Suprapubic skin (tissue), 4 donors: ENCODE measurements at regions not wholly inside any gene's neighbourhood (a gene's known extent, or its start where the extent isn't known, plus 50 kb on each side); places are given as distances from the start of the nearest gene placed in this dataset.

ENCODE experiments used
- DNase-seq, 2 donors: peaks; one replicate each; pipeline ENCODE4 v3.0.0-alpha.2; 2019; ENCODE audit warnings: low spot score in 2 of 2
- H3K27ac ChIP-seq: fragments of 200-600 bp; sonication (generic); one replicate; pipeline ENCODE4 v1.5.1; 2019
- H3K27me3 ChIP-seq: fragments of 200-600 bp; sonication (generic); one replicate; pipeline ENCODE4 v1.5.1; 2019
- H3K36me3 ChIP-seq: fragments of 200-600 bp; sonication (generic); one replicate; pipeline ENCODE4 v1.5.1; 2019
- H3K4me1 ChIP-seq: fragments of 200-600 bp; sonication (generic); one replicate; pipeline ENCODE4 v1.5.1; 2019
- H3K4me3 ChIP-seq: fragments of 200-600 bp; sonication (generic); one replicate; pipeline ENCODE4 v1.5.1; 2019; ENCODE audit warnings: mild to moderate bottlenecking
- H3K9me3 ChIP-seq: fragments of 200-600 bp; sonication (generic); one replicate; pipeline ENCODE4 v1.5.1; 2019
- EP300 ChIP-seq: sonication (generic); formaldehyde crosslinking; IDR thresholded peaks from one replicate; pipeline ENCODE4 v1.6.1; 2017; ENCODE audit warnings: antibody characterized with exemption
- POLR2A ChIP-seq, 2 donors: fragments of 450-650 bp; IDR thresholded peaks; one replicate each; pipeline ENCODE4 v1.6.1; 2017; ENCODE audit warnings: antibody characterized with exemption in 2 of 2, mild to moderate bottlenecking in 2 of 2, moderate library complexity in 2 of 2
- POLR2AphosphoS5 ChIP-seq, 3 donors: sonication (generic); formaldehyde crosslinking; IDR thresholded peaks; one replicate each; pipeline ENCODE4 v1.6.1; 2017; ENCODE audit warnings: antibody characterized with exemption in 3 of 3
- WGBS: methylation state at CpG from one replicate; pipeline ENCODE4 v1.1.5; 2018; 5-methylcytosine and 5-hydroxymethylcytosine counted together
- TF ChIP-seq, protein P1 (sequence below), 2 donors: fragments of 200-600 bp in 1 of 2; fragments of 450-650 bp in 1 of 2; sonication (generic) in 1 of 2; IDR thresholded peaks; one replicate each; pipeline ENCODE4 v1.5.1; 2016 to 2019; ENCODE audit warnings: antibody characterized with exemption in 2 of 2, mild to moderate bottlenecking in 1 of 2, moderate library complexity in 1 of 2

DNA sequence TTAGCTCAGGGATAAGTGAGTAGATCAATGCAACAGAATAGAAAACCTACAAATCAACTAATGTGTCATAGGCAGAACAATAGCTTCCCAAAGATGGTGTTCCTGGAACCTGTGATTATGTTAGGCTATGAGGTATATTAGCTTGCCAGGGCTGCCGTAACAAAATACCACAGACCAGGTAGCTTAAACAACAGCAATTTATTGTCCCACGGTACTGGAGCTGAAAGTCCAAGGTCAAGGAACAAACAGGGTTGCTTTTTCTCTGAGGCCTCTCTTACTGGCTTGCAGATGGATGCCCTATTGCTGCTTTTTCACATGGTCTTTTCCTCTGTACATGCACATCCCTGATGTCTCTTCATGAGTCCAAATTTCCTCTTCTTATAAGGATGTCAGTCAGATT, 354.9 kb downstream of the TNS1 start:
- 95% methylated on average over 2 of the region's 2 CpGs for WGBS
- TF ChIP-seq EP300 (no peak), POLR2AphosphoS5 (IDR thresholded peaks at IDR 0.05) (no peak), POLR2A (IDR thresholded peaks at IDR 0.05) (no peak)
- TF ChIP-seq, protein P1, sequence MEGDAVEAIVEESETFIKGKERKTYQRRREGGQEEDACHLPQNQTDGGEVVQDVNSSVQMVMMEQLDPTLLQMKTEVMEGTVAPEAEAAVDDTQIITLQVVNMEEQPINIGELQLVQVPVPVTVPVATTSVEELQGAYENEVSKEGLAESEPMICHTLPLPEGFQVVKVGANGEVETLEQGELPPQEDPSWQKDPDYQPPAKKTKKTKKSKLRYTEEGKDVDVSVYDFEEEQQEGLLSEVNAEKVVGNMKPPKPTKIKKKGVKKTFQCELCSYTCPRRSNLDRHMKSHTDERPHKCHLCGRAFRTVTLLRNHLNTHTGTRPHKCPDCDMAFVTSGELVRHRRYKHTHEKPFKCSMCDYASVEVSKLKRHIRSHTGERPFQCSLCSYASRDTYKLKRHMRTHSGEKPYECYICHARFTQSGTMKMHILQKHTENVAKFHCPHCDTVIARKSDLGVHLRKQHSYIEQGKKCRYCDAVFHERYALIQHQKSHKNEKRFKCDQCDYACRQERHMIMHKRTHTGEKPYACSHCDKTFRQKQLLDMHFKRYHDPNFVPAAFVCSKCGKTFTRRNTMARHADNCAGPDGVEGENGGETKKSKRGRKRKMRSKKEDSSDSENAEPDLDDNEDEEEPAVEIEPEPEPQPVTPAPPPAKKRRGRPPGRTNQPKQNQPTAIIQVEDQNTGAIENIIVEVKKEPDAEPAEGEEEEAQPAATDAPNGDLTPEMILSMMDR (IDR thresholded peaks at IDR 0.05) = no peak
- no peaks in the 10 kb centered on the region for H3K27me3 ChIP-seq
- no peak overlapping the region for H3K27ac ChIP-seq
- peaks cover 19% of the 10 kb centered on the region for H3K4me1 ChIP-seq
- H3K4me3 ChIP-seq = no peak overlapping the region
- no peaks in the 10 kb centered on the region for H3K9me3 ChIP-seq
- DNase-seq = no peak
- H3K36me3 ChIP-seq = no peaks in the 10 kb centered on the region

DNA sequence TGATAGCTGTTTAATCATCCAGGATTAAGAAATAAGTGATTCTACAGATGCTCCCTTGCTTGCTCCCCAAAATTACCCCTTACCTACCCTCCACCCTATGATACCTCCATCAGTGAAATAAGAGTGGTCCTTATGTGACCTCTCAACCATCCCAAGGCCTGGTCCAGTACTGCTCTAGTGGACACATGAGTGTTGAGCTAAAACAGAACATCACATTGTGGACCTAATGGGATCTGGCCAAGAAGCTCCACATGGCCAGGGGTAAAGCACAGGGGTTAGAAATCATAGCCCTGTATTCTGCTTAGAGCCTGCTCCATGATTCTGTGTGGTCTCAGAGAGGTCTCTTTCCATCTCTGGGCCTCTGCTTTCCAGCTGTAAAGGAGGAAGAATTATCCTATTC, 355.6 kb downstream of the TNS1 start:
- peaks cover 12% of the 10 kb centered on the region for H3K4me1 ChIP-seq
- H3K9me3 ChIP-seq = no peaks in the 10 kb centered on the region
- TF ChIP-seq POLR2AphosphoS5 (IDR thresholded peaks at IDR 0.05) = no peak
- no peak for TF ChIP-seq EP300
- no peak for TF ChIP-seq POLR2A (IDR thresholded peaks at IDR 0.05)
- TF ChIP-seq, protein P1 (IDR thresholded peaks at IDR 0.05) = no peak
- no peak overlapping the region for H3K27ac ChIP-seq
- no peaks in the 10 kb centered on the region for H3K27me3 ChIP-seq
- DNase-seq = no peak
- H3K36me3 ChIP-seq = no peaks in the 10 kb centered on the region
- no peak overlapping the region for H3K4me3 ChIP-seq

DNA sequence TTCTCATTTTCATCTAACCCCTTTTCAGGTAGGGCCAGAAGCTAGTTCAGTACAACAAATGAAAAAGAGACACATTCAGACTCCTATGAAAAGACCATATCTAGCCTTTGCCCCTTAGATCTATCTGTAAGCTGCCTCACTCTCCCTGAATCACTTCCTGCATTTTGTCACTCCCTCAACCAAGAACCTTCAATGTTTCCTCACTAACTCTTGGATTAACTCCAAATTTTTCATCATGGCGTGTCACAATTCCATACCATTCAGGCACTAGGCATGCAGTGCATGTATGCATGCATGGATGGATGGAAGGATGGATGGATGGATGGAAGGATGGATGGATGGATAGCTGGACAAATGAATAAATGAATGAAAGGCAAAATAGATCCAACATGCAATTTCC, 356.9 kb downstream of the TNS1 start:
- Histone ChIP-seq H3K4me1 (peaks cover 6% of the 10 kb centered on the region), H3K4me3 (no peak overlapping the region), H3K27ac (no peak overlapping the region), H3K27me3 (no peaks in the 10 kb centered on the region), H3K36me3 (no peaks in the 10 kb centered on the region), H3K9me3 (no peaks in the 10 kb centered on the region)
- no peak for DNase-seq
- TF ChIP-seq EP300 = no peak
- TF ChIP-seq, protein P1 (IDR thresholded peaks at IDR 0.05) = no peak
- TF ChIP-seq POLR2AphosphoS5 (IDR thresholded peaks at IDR 0.05) = no peak
- no peak for TF ChIP-seq POLR2A (IDR thresholded peaks at IDR 0.05)
- 100% methylated on average over 1 of the region's 1 CpG for WGBS

DNA sequence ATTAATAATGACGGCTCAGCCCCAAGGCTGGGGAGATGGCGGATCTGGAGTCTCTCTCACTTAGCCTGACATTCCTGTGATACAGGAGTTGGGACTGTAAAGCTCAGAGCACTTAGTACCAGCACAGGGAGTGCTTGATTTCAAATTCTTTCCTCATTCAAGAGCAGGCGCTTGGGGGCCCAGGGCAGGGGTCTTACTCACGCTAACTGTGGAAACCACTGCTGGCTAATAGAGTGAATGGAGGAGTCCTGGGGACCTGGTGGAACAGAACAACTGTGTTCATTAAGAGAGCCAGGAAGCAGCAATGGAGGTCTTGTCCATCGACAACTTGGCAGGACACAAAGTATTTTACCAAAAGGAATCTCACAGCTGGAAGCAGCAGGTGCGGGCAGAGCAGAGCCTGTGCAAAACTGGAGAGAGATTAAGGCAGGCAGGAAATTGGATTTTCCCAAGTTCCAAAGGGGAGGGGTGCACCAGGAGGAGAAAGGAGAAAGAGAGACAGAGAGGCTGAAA, 358.9 kb downstream of the TNS1 start:
- 74% methylated on average over 6 of the region's 6 CpGs for WGBS
- no peaks in the 10 kb centered on the region for H3K4me1 ChIP-seq
- H3K27ac ChIP-seq = no peak overlapping the region
- no peak for DNase-seq
- H3K27me3 ChIP-seq = no peaks in the 10 kb centered on the region
- H3K9me3 ChIP-seq = no peaks in the 10 kb centered on the region
- H3K4me3 ChIP-seq = no peak overlapping the region
- TF ChIP-seq POLR2A (IDR thresholded peaks at IDR 0.05) = no peak
- TF ChIP-seq, protein P1 (IDR thresholded peaks at IDR 0.05) = no peak
- no peak for TF ChIP-seq POLR2AphosphoS5 (IDR thresholded peaks at IDR 0.05)
- no peak for TF ChIP-seq EP300
- no peaks in the 10 kb centered on the region for H3K36me3 ChIP-seq

DNA sequence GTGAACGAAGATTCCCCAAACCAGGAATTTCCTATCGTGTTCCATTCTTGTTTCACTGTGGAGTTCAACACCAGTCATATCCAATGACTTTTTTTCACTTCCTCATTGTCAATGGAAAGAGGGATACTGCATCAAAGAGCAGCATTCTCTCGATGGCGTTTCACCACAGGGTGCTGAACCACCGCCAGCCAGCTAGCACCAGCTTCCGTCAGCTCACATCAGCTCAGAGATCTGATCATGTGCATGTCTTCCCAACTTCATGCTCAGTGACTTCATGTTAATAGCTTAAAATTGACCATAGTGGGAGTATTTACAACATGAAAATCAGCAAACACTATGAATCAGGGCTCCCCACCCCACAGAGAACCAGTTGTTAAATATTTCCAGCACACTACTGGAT, 359.9 kb downstream of the TNS1 start:
- no peak overlapping the region for H3K4me3 ChIP-seq
- no peaks in the 10 kb centered on the region for H3K4me1 ChIP-seq
- 70% methylated on average over 6 of the region's 6 CpGs for WGBS
- no peak for DNase-seq
- no peaks in the 10 kb centered on the region for H3K9me3 ChIP-seq
- no peak for TF ChIP-seq POLR2A (IDR thresholded peaks at IDR 0.05)
- no peak overlapping the region for H3K27ac ChIP-seq
- no peaks in the 10 kb centered on the region for H3K27me3 ChIP-seq
- H3K36me3 ChIP-seq = no peaks in the 10 kb centered on the region

DNA sequence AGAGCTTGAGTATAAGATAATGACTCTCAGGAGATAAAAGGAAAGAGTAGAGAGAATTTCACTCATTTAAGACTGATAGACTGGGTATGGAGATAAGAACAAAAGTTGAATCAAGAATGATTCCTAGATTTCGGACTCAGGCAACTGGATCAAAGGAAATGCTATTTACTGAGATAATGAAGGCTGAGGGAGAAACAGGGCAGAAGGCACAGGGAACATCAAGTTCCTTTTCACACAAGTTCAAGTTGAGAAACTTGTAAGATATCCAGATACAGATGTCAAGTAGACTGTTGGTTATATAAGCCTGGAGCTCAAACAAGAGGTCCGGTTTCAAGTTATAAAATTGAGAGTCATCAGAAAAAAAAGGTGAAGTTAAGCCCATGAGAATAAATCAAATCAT, 360.8 kb downstream of the TNS1 start:
- Histone ChIP-seq H3K9me3 (no peaks in the 10 kb centered on the region), H3K4me1 (no peaks in the 10 kb centered on the region), H3K4me3 (no peak overlapping the region), H3K27ac (no peak overlapping the region), H3K36me3 (no peaks in the 10 kb centered on the region), H3K27me3 (no peaks in the 10 kb centered on the region)
- TF ChIP-seq, protein P1 (IDR thresholded peaks at IDR 0.05) = no peak
- TF ChIP-seq POLR2AphosphoS5 (IDR thresholded peaks at IDR 0.05) (no peak), POLR2A (IDR thresholded peaks at IDR 0.05) (no peak), EP300 (no peak)
- 62% methylated on average over 2 of the region's 2 CpGs for WGBS
- no peak for DNase-seq
